ENCODE measurements at regions not wholly inside any gene's neighbourhood (a gene's known extent, or its start where the extent isn't known, plus 50 kb on each side); places are given as distances from the start of the nearest gene placed in this dataset.

GRCh38 chr1:185533596-185533995, 200.6 kb upstream of the HMCN1 start:
- no peak for TF ChIP-seq POLR2AphosphoS5 (IDR thresholded peaks at IDR 0.05)
- TF ChIP-seq CTCF (IDR thresholded peaks at IDR 0.05): no peak

Data from sigmoid colon (tissue), 4 donors.